NCI-H1436 treated with DMSO at 0.1 percent for 48 hours (cell line): ENCODE measurements at regions not wholly inside any gene's neighbourhood (a gene's known extent, or its start where the extent isn't known, plus 50 kb on each side); places are given as distances from the start of the nearest gene placed in this dataset.

Experiments used
- DNase-seq: peaks from one replicate; lab custom pipeline; 2025; lab: John Stamatoyannopoulos, UW

GRCh38 chr4:65777270-65777669 lies 107.0 kb upstream of the EPHA5 start:
- no peak for DNase-seq

- DNase-seq: no peak
These were observed 103.3 kb upstream of the EPHA5 start for GRCh38 chr4:65773636-65774035.

- DNase-seq: no peak
These were observed 77.1 kb upstream of the EPHA5 start for GRCh38 chr4:65747386-65747785.

- DNase-seq: no peak
These were observed 67.8 kb upstream of the EPHA5 start for GRCh38 chr4:65738134-65738533.

GRCh38 chr4:65737672-65738071 lies 67.4 kb upstream of the EPHA5 start:
- no peak for DNase-seq

- DNase-seq: no peak
These were observed 54.7 kb upstream of the EPHA5 start for GRCh38 chr4:65724973-65725372.
